ENCODE measurements at regions not wholly inside any gene's neighbourhood (a gene's known extent, or its start where the extent isn't known, plus 50 kb on each side); places are given as distances from the start of the nearest gene placed in this dataset.

- DNase-seq: no peak
- H3K27ac ChIP-seq: no peak overlapping the region
- H3K36me3 ChIP-seq: no peaks in the 10 kb centered on the region
- peaks cover 0 to 8% (median 0%) of the 10 kb centered on the region in 4 donors for H3K4me1 ChIP-seq
- no peak for TF ChIP-seq CTCF (IDR thresholded peaks at IDR 0.05)
- H3K4me3 ChIP-seq: no peak overlapping the region
- H3K27me3 ChIP-seq: peaks cover 0 to 5% of the 10 kb centered on the region in 2 donors
- intact Hi-C loops (cut with DNase I; ENCODE audit: low total_unique reads): no loop called here
- H3K9me3 ChIP-seq: no peaks in the 10 kb centered on the region
Measured at GRCh38 chr17:72266112-72266775, 145.4 kb downstream of the SOX9 start.

GRCh38 chr17:72267601-72268000 is 146.8 kb downstream of the SOX9 start:
- Histone ChIP-seq H3K4me1 (peaks cover 0 to 8% (median 0%) of the 10 kb centered on the region in 4 donors), H3K4me3 (no peak overlapping the region), H3K27ac (no peak overlapping the region), H3K36me3 (no peaks in the 10 kb centered on the region), H3K9me3 (no peaks in the 10 kb centered on the region), H3K27me3 (peaks cover 0 to 5% of the 10 kb centered on the region in 2 donors)
- intact Hi-C loops (cut with DNase I; ENCODE audit: low total_unique reads): no loop called here
- TF ChIP-seq CTCF (IDR thresholded peaks at IDR 0.05): no peak
- no peak for DNase-seq

- H3K36me3 ChIP-seq: no peaks in the 10 kb centered on the region
- H3K4me1 ChIP-seq: peaks cover 0 to 8% (median 0%) of the 10 kb centered on the region in 4 donors
- H3K27ac ChIP-seq: no peak overlapping the region
- TF ChIP-seq CTCF (IDR thresholded peaks at IDR 0.05): no peak
- H3K27me3 ChIP-seq: peaks cover 0 to 5% of the 10 kb centered on the region in 2 donors
- intact Hi-C loops (cut with DNase I; ENCODE audit: low total_unique reads): no loop called here
- H3K9me3 ChIP-seq: no peaks in the 10 kb centered on the region
- no peak overlapping the region for H3K4me3 ChIP-seq
- DNase-seq: no peak
Measured at GRCh38 chr17:72268431-72268830, 147.6 kb downstream of the SOX9 start.

GRCh38 chr17:72270273-72270924 is 149.6 kb downstream of the SOX9 start:
- H3K4me3 ChIP-seq: no peak overlapping the region
- H3K4me1 ChIP-seq: peaks cover 0 to 8% (median 0%) of the 10 kb centered on the region in 4 donors
- no peak for TF ChIP-seq CTCF (IDR thresholded peaks at IDR 0.05)
- intact Hi-C loops (cut with DNase I; ENCODE audit: low total_unique reads): no loop called here
- H3K9me3 ChIP-seq: no peaks in the 10 kb centered on the region
- peak; percentile 63 to 68 for DNase-seq
- no peak overlapping the region for H3K27ac ChIP-seq
- H3K27me3 ChIP-seq: peaks cover 0 to 5% of the 10 kb centered on the region in 2 donors
- no peaks in the 10 kb centered on the region for H3K36me3 ChIP-seq

GRCh38 chr17:72271603-72272002 is 150.8 kb downstream of the SOX9 start:
- peaks cover 0 to 8% (median 0%) of the 10 kb centered on the region in 4 donors for H3K4me1 ChIP-seq
- intact Hi-C loops (cut with DNase I; ENCODE audit: low total_unique reads): no loop called here
- no peak overlapping the region for H3K4me3 ChIP-seq
- H3K9me3 ChIP-seq: no peaks in the 10 kb centered on the region
- no peak for TF ChIP-seq CTCF (IDR thresholded peaks at IDR 0.05)
- DNase-seq: no peak
- no peak overlapping the region for H3K27ac ChIP-seq
- no peaks in the 10 kb centered on the region for H3K36me3 ChIP-seq
- no peaks in the 10 kb centered on the region for H3K27me3 ChIP-seq
